OCI-LY7 (cell line): ENCODE measurements at regions not wholly inside any gene's neighbourhood (a gene's known extent, or its start where the extent isn't known, plus 50 kb on each side); places are given as distances from the start of the nearest gene placed in this dataset.

ENCODE experiments used
- BruUV-seq: library from RNA; stranded (reverse); fragments of 400-500 nt; replicated peaks from 2 replicates; lab custom pipeline; 2021; lab: Mats Ljungman, UMichigan
- CTCF ChIA-PET: fragments of 300-600 bp; sonication (Branson Sonifier 250); formaldehyde crosslinking; loops from one replicate; lab custom pipeline; 2022; ENCODE audit warnings: antibody characterized with exemption; ENCODE audit not compliant: unreplicated experiment; lab: Charles Lee
- POLR2A ChIA-PET: fragments of 300-600 bp; sonication (Branson Sonifier 250); formaldehyde crosslinking; loops from one replicate; lab custom pipeline; 2022; ENCODE audit warnings: antibody characterized with exemption; lab: Charles Lee
- DNase-seq: peaks from one replicate; pipeline ENCODE4 v3.0.0-alpha.2; 2015; ENCODE audit warnings: low spot score
- H2AFZ ChIP-seq: fragments of 200-600 bp; sonication (generic), shearing (Covaris generic); 2 replicates; pipeline ENCODE4 v1.6.1; 2014; ENCODE audit warnings: mild to moderate bottlenecking, antibody characterized with exemption, low read length, moderate library complexity
- H3K27ac ChIP-seq: fragments of 200-600 bp; sonication (generic); 2 replicates; pipeline ENCODE4 v1.5.1; 2014; ENCODE audit warnings: mixed run types, low read depth, mild to moderate bottlenecking, moderate library complexity, low read length, inconsistent platforms; ENCODE audit not compliant: poor library complexity, severe bottlenecking
- H3K36me3 ChIP-seq: fragments of 200-600 bp; sonication (generic); 2 replicates; pipeline ENCODE4 v1.6.1; 2014; ENCODE audit warnings: mild to moderate bottlenecking, antibody characterized with exemption, low read length, moderate library complexity, mixed read lengths; ENCODE audit not compliant: insufficient read depth
- H3K4me1 ChIP-seq: fragments of 200-600 bp; sonication (generic); 2 replicates; pipeline ENCODE4 v1.5.1; 2014; ENCODE audit warnings: mild to moderate bottlenecking, low read length; ENCODE audit not compliant: insufficient read depth, poor library complexity, severe bottlenecking
- H3K4me2 ChIP-seq: fragments of 200-600 bp; sonication (generic); 2 replicates; pipeline ENCODE4 v1.6.1; 2014; ENCODE audit warnings: mild to moderate bottlenecking, low read length
- H3K4me3 ChIP-seq: fragments of 200-600 bp; sonication (generic); 2 replicates; pipeline ENCODE4 v1.5.1; 2014; ENCODE audit warnings: mild to moderate bottlenecking, low read depth, low read length; ENCODE audit not compliant: poor library complexity, severe bottlenecking
- H3K79me2 ChIP-seq: fragments of 200-600 bp; sonication (generic); 2 replicates; pipeline ENCODE4 v1.6.1; 2016; ENCODE audit warnings: low read depth, mild to moderate bottlenecking, low read length, moderate library complexity, mixed read lengths; ENCODE audit not compliant: insufficient read depth
- H3K9me2 ChIP-seq: fragments of 200-600 bp; sonication (generic); 2 replicates; pipeline ENCODE4 v1.6.1; 2016; ENCODE audit warnings: mild to moderate bottlenecking, low read length, mixed read lengths; ENCODE audit not compliant: insufficient read depth
- H3K9me3 ChIP-seq: fragments of 200-600 bp; sonication (generic); 2 replicates; pipeline ENCODE4 v1.6.1; 2014; ENCODE audit warnings: mild to moderate bottlenecking, mixed run types, low read length, mixed read lengths
- H4K20me1 ChIP-seq: fragments of 200-600 bp; sonication (generic); 2 replicates; pipeline ENCODE4 v1.6.1; 2014; ENCODE audit warnings: mild to moderate bottlenecking, antibody characterized with exemption, low read length, moderate library complexity, mixed read lengths; ENCODE audit not compliant: insufficient read depth
- EZH2phosphoT487 ChIP-seq: fragments of 200-600 bp; sonication (generic); IDR thresholded peaks from 2 replicates; pipeline ENCODE4 v1.6.1; 2018; ENCODE audit warnings: low read depth, borderline replicate concordance, mild to moderate bottlenecking, mixed run types, antibody characterized with exemption, low read length, moderate library complexity, mixed read lengths
- intact Hi-C: fragments of 100-400 bp; cut with micrococcal nuclease; formaldehyde crosslinking; loops from one replicate; pipeline ENCODE4 v1.10.0; 2022; ENCODE audit not compliant: unreplicated experiment
- TF ChIP-seq, protein P1 (sequence below): fragments of 200-600 bp; sonication (generic); conservative IDR thresholded peaks from 2 replicates; pipeline ENCODE4 v1.5.1; 2014; ENCODE audit warnings: mild to moderate bottlenecking, antibody characterized with exemption, low read length, moderate library complexity, mixed read lengths

DNA sequence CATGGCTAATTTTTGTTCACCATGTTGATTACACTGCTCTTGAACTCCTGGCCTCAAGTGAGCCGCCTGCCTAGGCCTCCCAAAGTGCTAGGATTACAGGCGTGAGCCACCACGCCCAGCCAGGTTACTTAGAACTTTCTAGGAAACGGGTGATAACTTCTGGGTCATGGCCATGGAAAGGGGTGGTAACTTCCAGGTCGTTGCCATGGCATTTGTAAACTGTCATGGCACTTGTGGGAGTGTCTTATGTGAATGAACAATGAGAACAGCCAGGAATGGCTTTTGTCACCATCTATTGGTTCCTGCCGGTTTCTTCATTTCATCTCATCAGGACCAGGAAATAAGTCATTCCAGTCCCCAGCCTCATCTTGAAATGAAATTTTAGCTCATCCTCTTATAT, 120.9 kb downstream of the SLC16A9 start:
- intact Hi-C loops = no loop called here
- no TSS peak for BruUV-seq

DNA sequence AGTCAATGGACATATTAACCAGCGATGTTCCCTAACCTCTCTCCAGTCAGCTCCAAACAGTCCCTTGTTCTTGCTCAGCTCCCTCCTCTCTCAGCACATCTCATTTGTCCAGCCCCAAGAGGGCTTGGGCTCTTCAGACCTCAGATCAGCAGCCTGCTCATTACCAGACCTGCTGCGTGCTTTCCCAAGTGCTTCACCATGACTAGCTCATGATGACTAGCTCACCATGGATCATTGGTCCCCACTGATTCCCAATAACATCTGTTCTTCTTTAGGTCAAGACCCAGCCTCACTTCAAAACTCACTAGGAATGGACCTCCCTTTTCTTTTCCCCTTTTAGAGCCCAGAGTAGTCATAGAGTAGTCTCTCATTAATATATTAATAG, 121.9 kb downstream of the SLC16A9 start:
- BruUV-seq = no TSS peak
- H2AFZ ChIP-seq = no peak overlapping the region
- no peaks in the 10 kb centered on the region for H4K20me1 ChIP-seq
- no peaks in the 10 kb centered on the region for H3K9me2 ChIP-seq
- POLR2A ChIA-PET = no interaction called here
- TF ChIP-seq, protein P1, sequence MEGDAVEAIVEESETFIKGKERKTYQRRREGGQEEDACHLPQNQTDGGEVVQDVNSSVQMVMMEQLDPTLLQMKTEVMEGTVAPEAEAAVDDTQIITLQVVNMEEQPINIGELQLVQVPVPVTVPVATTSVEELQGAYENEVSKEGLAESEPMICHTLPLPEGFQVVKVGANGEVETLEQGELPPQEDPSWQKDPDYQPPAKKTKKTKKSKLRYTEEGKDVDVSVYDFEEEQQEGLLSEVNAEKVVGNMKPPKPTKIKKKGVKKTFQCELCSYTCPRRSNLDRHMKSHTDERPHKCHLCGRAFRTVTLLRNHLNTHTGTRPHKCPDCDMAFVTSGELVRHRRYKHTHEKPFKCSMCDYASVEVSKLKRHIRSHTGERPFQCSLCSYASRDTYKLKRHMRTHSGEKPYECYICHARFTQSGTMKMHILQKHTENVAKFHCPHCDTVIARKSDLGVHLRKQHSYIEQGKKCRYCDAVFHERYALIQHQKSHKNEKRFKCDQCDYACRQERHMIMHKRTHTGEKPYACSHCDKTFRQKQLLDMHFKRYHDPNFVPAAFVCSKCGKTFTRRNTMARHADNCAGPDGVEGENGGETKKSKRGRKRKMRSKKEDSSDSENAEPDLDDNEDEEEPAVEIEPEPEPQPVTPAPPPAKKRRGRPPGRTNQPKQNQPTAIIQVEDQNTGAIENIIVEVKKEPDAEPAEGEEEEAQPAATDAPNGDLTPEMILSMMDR = no peak
- TF ChIP-seq EZH2phosphoT487 = no peak
- intact Hi-C loops = no loop called here
- H3K36me3 ChIP-seq = no peaks in the 10 kb centered on the region
- no peaks in the 10 kb centered on the region for H3K79me2 ChIP-seq
- DNase-seq = no peak
- H3K27ac ChIP-seq = no peak overlapping the region
- CTCF ChIA-PET = no interaction called here
- H3K4me3 ChIP-seq = no peak overlapping the region
- H3K4me2 ChIP-seq = no peak overlapping the region
- H3K9me3 ChIP-seq = no peaks in the 10 kb centered on the region
- no peaks in the 10 kb centered on the region for H3K4me1 ChIP-seq

More for the DNA sequence above, 120.9 kb downstream of the SLC16A9 start:
- no peak overlapping the region for H3K4me3 ChIP-seq
- TF ChIP-seq, protein P1 = no peak
- no peak for TF ChIP-seq EZH2phosphoT487
- no peaks in the 10 kb centered on the region for H3K4me1 ChIP-seq
- CTCF ChIA-PET = no interaction called here
- H3K27ac ChIP-seq = no peak overlapping the region
- H4K20me1 ChIP-seq = no peaks in the 10 kb centered on the region
- H3K9me2 ChIP-seq = no peaks in the 10 kb centered on the region
- POLR2A ChIA-PET = no interaction called here
- H3K79me2 ChIP-seq = no peaks in the 10 kb centered on the region
- no peak for DNase-seq
- H2AFZ ChIP-seq = no peak overlapping the region
- H3K9me3 ChIP-seq = no peaks in the 10 kb centered on the region
- no peaks in the 10 kb centered on the region for H3K36me3 ChIP-seq
- H3K4me2 ChIP-seq = no peak overlapping the region

DNA sequence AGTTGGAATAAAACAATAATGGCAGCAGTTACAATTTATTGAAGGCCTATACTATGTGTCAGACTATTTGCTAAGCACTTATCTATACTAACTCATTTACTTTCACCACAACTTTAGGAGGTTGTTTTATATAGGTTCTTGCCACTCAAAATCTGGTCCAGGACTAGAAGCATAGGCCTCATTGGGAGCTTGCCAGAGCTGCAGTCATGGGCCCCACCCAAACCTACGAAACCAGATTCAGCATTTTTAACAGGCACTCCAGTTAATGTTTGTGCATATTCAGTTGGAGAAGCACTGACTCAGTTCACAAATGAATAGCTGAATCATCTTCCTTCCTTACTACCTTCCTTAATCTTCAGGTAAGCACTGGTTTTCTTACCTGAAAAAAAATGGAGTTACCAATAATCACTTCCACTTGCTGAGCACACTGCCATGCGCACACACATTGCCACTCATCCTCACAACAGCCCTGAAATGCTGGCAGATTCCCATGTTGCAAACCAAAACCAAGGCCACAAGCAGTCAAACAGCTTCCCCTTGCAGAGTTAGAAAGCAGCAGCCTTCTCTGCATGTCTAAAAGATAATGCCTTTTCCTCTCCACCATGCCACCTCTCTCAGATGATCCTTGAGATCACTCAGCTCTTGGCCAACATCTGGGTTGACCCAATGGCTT, 122.4 kb downstream of the SLC16A9 start:
- no peak overlapping the region for H3K4me3 ChIP-seq
- no peaks in the 10 kb centered on the region for H3K79me2 ChIP-seq
- H4K20me1 ChIP-seq = no peaks in the 10 kb centered on the region
- no peaks in the 10 kb centered on the region for H3K36me3 ChIP-seq
- POLR2A ChIA-PET = interaction anchor here (0.9 kb wide), 1 partner anchor 41 kb away, joined by 3 read pairs; no protein-coding TSS in a partner anchor
- CTCF ChIA-PET = no interaction called here
- no peak for DNase-seq
- no TSS peak for BruUV-seq
- no peaks in the 10 kb centered on the region for H3K9me3 ChIP-seq
- H3K9me2 ChIP-seq = no peaks in the 10 kb centered on the region
- intact Hi-C loops = no loop called here
- no peak overlapping the region for H3K27ac ChIP-seq
- H3K4me2 ChIP-seq = no peak overlapping the region
- TF ChIP-seq, protein P1 = no peak
- H3K4me1 ChIP-seq = no peaks in the 10 kb centered on the region
- no peak overlapping the region for H2AFZ ChIP-seq
